Large intestine (tissue), 3 donors: ENCODE measurements at regions not wholly inside any gene's neighbourhood (a gene's known extent, or its start where the extent isn't known, plus 50 kb on each side); places are given as distances from the start of the nearest gene placed in this dataset.
"Not testable (repeated sequence)": the region's sequence is repeated elsewhere in the genome, so short reads cannot be mapped to it uniquely, and the experiment has no call there.

Experiments
- DNase-seq, 2 donors: peaks; one replicate each; pipeline versions ENCODE4 v3.0.0 to v3.0.0-alpha.2; 2013
- H3K27ac ChIP-seq: one replicate; pipeline ENCODE4 v1.5.1; 2013; ENCODE audit warnings: low read length
- H3K27me3 ChIP-seq: 2 replicates; pipeline ENCODE4 v1.6.1; 2013; ENCODE audit warnings: low read length; ENCODE audit not compliant: control insufficient read depth, insufficient read depth
- H3K36me3 ChIP-seq: 2 replicates; pipeline ENCODE4 v1.6.1; 2013; ENCODE audit warnings: low read length; ENCODE audit not compliant: control insufficient read depth, insufficient read depth
- H3K4me1 ChIP-seq: one replicate; pipeline ENCODE4 v1.6.1; 2013; ENCODE audit warnings: low read length; ENCODE audit not compliant: control insufficient read depth, insufficient read depth
- H3K4me3 ChIP-seq: one replicate; pipeline ENCODE4 v1.5.1; 2013; ENCODE audit warnings: low read length
- H3K9me3 ChIP-seq: one replicate; pipeline ENCODE4 v1.6.1; 2013; ENCODE audit warnings: mild to moderate bottlenecking, low read depth, low read length, moderate library complexity; ENCODE audit not compliant: control insufficient read depth
- WGBS: methylation state at CpG from one replicate; pipeline ENCODE4 v1.1.5; 2013; ENCODE audit warnings: low lambda C conversion rate; ENCODE audit not compliant: insufficient coverage; 5-methylcytosine and 5-hydroxymethylcytosine counted together

GRCh38 chr12:131205275-131205933 lies 251.7 kb downstream of the ADGRD1 start:
- DNase-seq, H3K4me3 ChIP-seq, H3K4me1 ChIP-seq, H3K9me3 ChIP-seq, H3K27ac ChIP-seq, H3K27me3 ChIP-seq, H3K36me3 ChIP-seq: not testable (repeated sequence)
- 88% methylated on average over 2 of the region's 23 CpGs for WGBS

GRCh38 chr12:131206630-131207299 lies 253.1 kb downstream of the ADGRD1 start:
- not testable (repeated sequence) for H3K9me3 ChIP-seq, H3K27me3 ChIP-seq, H3K4me1 ChIP-seq, H3K4me3 ChIP-seq, H3K36me3 ChIP-seq, H3K27ac ChIP-seq, DNase-seq
- WGBS, result no CpG with 5 or more reads among the region's 19 CpGs

GRCh38 chr12:131207300-131207660 lies 253.6 kb downstream of the ADGRD1 start:
- no CpG with 5 or more reads among the region's 12 CpGs for WGBS
- H3K9me3 ChIP-seq, H3K4me1 ChIP-seq, H3K4me3 ChIP-seq, H3K36me3 ChIP-seq, DNase-seq, H3K27me3 ChIP-seq, H3K27ac ChIP-seq: not testable (repeated sequence)

- H3K4me1 ChIP-seq, H3K4me3 ChIP-seq, H3K27me3 ChIP-seq, DNase-seq, H3K9me3 ChIP-seq, H3K27ac ChIP-seq, H3K36me3 ChIP-seq: not testable (repeated sequence)
- whole genome bisulfite sequencing, result no CpG with 5 or more reads among the region's 21 CpGs
These were observed 254.1 kb downstream of the ADGRD1 start for GRCh38 chr12:131207841-131208240.

- WGBS, result no CpG with 5 or more reads among the region's 5 CpGs
- Histone ChIP-seq H3K4me1 (peaks cover 3% of the 10 kb centered on the region), H3K27ac (no peak overlapping the region), H3K36me3 (no peaks in the 10 kb centered on the region), H3K27me3 (peaks cover 10% of the 10 kb centered on the region), H3K9me3 (no peaks in the 10 kb centered on the region), H3K4me3 (no peak overlapping the region)
- no peak for DNase-seq
These were observed 254.7 kb downstream of the ADGRD1 start for GRCh38 chr12:131208425-131208824.

GRCh38 chr12:131209082-131210070 lies 255.7 kb downstream of the ADGRD1 start:
- no peak for DNase-seq
- Histone ChIP-seq H3K4me1 (peaks cover 3% of the 10 kb centered on the region), H3K4me3 (no peak overlapping the region), H3K27ac (no peak overlapping the region), H3K9me3 (no peaks in the 10 kb centered on the region), H3K36me3 (no peaks in the 10 kb centered on the region), H3K27me3 (peaks cover 6% of the 10 kb centered on the region)
- no CpG with 5 or more reads among the region's 21 CpGs for WGBS

GRCh38 chr12:131210506-131211339 lies 257.0 kb downstream of the ADGRD1 start:
- H3K4me3 ChIP-seq, result no peak overlapping the region
- no CpG with 5 or more reads among the region's 13 CpGs for WGBS
- peaks cover 3% of the 10 kb centered on the region for H3K4me1 ChIP-seq
- H3K27ac ChIP-seq, result no peak overlapping the region
- no peaks in the 10 kb centered on the region for H3K9me3 ChIP-seq
- no peaks in the 10 kb centered on the region for H3K36me3 ChIP-seq
- no peaks in the 10 kb centered on the region for H3K27me3 ChIP-seq
- no peak for DNase-seq

- Histone ChIP-seq H3K9me3 (no peaks in the 10 kb centered on the region), H3K4me1 (peaks cover 3% of the 10 kb centered on the region), H3K4me3 (no peak overlapping the region), H3K27me3 (no peaks in the 10 kb centered on the region), H3K27ac (no peak overlapping the region), H3K36me3 (no peaks in the 10 kb centered on the region)
- no CpG with 5 or more reads among the region's 9 CpGs for WGBS
- no peak for DNase-seq
These were observed 257.7 kb downstream of the ADGRD1 start for GRCh38 chr12:131211340-131211938.

DNA sequence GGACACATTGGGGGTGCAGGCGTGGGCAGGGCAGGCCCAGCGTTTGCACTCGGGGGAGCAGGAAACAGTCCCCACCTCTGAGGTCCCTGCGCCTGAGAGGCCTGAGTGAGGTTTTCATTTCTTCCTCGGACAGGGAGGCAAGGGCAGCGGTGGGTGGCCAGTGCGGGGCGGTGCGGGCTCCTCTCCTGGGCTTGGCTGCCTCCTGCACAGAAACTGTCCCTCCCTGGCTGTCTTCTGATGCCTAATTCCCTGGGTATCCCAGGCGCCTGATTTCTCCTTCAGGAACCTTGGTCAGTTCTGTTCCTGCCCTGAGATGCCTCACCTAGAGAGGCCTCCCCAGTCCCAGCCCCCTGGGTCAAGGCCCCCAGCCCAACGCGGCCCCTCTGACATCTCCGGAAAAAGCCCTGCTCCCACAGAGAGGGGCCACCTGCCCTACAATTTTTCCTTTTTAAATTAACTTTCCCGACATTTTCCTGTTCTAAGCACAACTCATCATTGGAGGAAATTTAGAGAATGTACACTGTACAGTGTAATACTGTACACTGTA lies 260.3 kb downstream of the ADGRD1 start:
- Histone ChIP-seq H3K27ac (no peak overlapping the region), H3K27me3 (no peaks in the 10 kb centered on the region), H3K9me3 (peaks cover 3% of the 10 kb centered on the region), H3K36me3 (no peaks in the 10 kb centered on the region), H3K4me1 (peaks cover 24% of the 10 kb centered on the region), H3K4me3 (no peak overlapping the region)
- DNase-seq, result no peak
- WGBS, result no CpG with 5 or more reads among the region's 14 CpGs
